ENCODE measurements at regions not wholly inside any gene's neighbourhood (a gene's known extent, or its start where the extent isn't known, plus 50 kb on each side); places are given as distances from the start of the nearest gene placed in this dataset.

- TF ChIP-seq CTCF (IDR thresholded peaks at IDR 0.05 in 2 of 3, conservative IDR thresholded peaks at IDR 0.05 in 1 of 3; ENCODE audit: borderline replicate concordance in 1 of 3, insufficient read depth in 1 of 3, low read depth in 2 of 3, low read length in 2 of 3) (no peak), RAD21 (IDR thresholded peaks at IDR 0.05; ENCODE audit: low read depth) (no peak), YY1 (IDR thresholded peaks at IDR 0.05; ENCODE audit: extremely low read depth, insufficient replicate concordance, low read depth, low read length) (no peak), EZH2phosphoT487 (IDR thresholded peaks at IDR 0.05; ENCODE audit: borderline replicate concordance) (no peak), REST (IDR thresholded peaks at IDR 0.05; ENCODE audit: low read depth) (no peak), ATF3 (IDR thresholded peaks at IDR 0.05) (no peak), TCF7L2 (IDR thresholded peaks at IDR 0.05; ENCODE audit: borderline replicate concordance, extremely low read depth, insufficient read depth, insufficient read length) (no peak), ZBTB33 (IDR thresholded peaks at IDR 0.05; ENCODE audit: extremely low read depth, insufficient replicate concordance, low read length) (no peak), SIN3A (IDR thresholded peaks at IDR 0.05; ENCODE audit: low read depth) (no peak), MAX (IDR thresholded peaks at IDR 0.05) (no peak), POLR2A (IDR thresholded peaks at IDR 0.05; ENCODE audit: borderline replicate concordance, extremely low read depth, insufficient read depth, insufficient read length) (no peak), CBX3 (IDR thresholded peaks at IDR 0.05; ENCODE audit: low read depth) (no peak), POLR2AphosphoS5 (IDR thresholded peaks at IDR 0.05; ENCODE audit: low read depth, low read length) (no peak)
These were observed 123.7 kb upstream of the CLSTN2 start for GRCh38 chr3:139811331-139811730.

All from HCT116 (cell line).